ENCODE measurements at regions not wholly inside any gene's neighbourhood (a gene's known extent, or its start where the extent isn't known, plus 50 kb on each side); places are given as distances from the start of the nearest gene placed in this dataset.

- no peak for TF ChIP-seq POLR2A (IDR thresholded peaks at IDR 0.05; ENCODE audit: low read depth, low read length)
- TF ChIP-seq POLR2AphosphoS5 (IDR thresholded peaks at IDR 0.05; ENCODE audit: low read depth, low read length): no peak
- TF ChIP-seq TAF1 (IDR thresholded peaks at IDR 0.05; ENCODE audit: borderline replicate concordance, low read depth, low read length): no peak
Observed at GRCh38 chr4:89482926-89483595, 175.5 kb upstream of the GPRIN3 start.

Data from GM12892 (cell line).